GM23338 (cell line): ENCODE measurements at regions not wholly inside any gene's neighbourhood (a gene's known extent, or its start where the extent isn't known, plus 50 kb on each side); places are given as distances from the start of the nearest gene placed in this dataset.

Experiments
- ATAC-seq: fragments of 200-7000 bp; cut with Tn5 transposase; 3 replicates; pipeline ENCODE4 v1.9.1; 2020
- DNase-seq: peaks from one replicate; pipeline ENCODE4 v3.0.0-alpha.2; 2015; ENCODE audit warnings: low spot score
- H2AFZ ChIP-seq: fragments of 200-600 bp; sonication (generic); 2 replicates; pipeline ENCODE4 v1.8.0; 2016; ENCODE audit warnings: antibody characterized with exemption, mild to moderate bottlenecking, moderate library complexity
- H3F3A ChIP-seq: fragments of 200-600 bp; sonication (generic); replicated peaks from 2 replicates; pipeline ENCODE4 v1.8.0; 2017; ENCODE audit warnings: antibody characterized with exemption, mixed run types, low read depth
- H3K27ac ChIP-seq: fragments of 200-600 bp; sonication (generic); 2 replicates; pipeline ENCODE4 v1.6.1; 2016; ENCODE audit warnings: low read depth
- H3K27me3 ChIP-seq: fragments of 200-600 bp; sonication (generic); 2 replicates; pipeline ENCODE4 v1.8.0; 2016; ENCODE audit warnings: mild to moderate bottlenecking, mixed run types, moderate library complexity; ENCODE audit not compliant: insufficient read depth
- H3K36me3 ChIP-seq: fragments of 200-600 bp; sonication (generic); 2 replicates; pipeline ENCODE4 v1.8.0; 2016; ENCODE audit warnings: mild to moderate bottlenecking; ENCODE audit not compliant: insufficient read depth
- H3K4me1 ChIP-seq: fragments of 200-600 bp; sonication (generic); 2 replicates; pipeline ENCODE4 v1.8.0; 2016; ENCODE audit warnings: mild to moderate bottlenecking, moderate library complexity; ENCODE audit not compliant: insufficient read depth
- H3K4me2 ChIP-seq: fragments of 200-600 bp; sonication (generic); 2 replicates; pipeline ENCODE4 v1.7.1; 2017; ENCODE audit warnings: mixed run types
- H3K4me3 ChIP-seq: fragments of 200-600 bp; sonication (generic); 2 replicates; pipeline ENCODE4 v1.6.1; 2016; ENCODE audit warnings: mixed run types
- H3K79me2 ChIP-seq: fragments of 200-600 bp; sonication (generic); replicated peaks from 2 replicates; pipeline ENCODE4 v1.8.0; 2017; ENCODE audit warnings: mild to moderate bottlenecking; ENCODE audit not compliant: insufficient read depth
- H3K9me2 ChIP-seq: fragments of 200-600 bp; sonication (generic); 2 replicates; pipeline ENCODE4 v1.8.0; 2017; ENCODE audit not compliant: insufficient read depth
- H4K20me1 ChIP-seq: fragments of 200-600 bp; sonication (generic); replicated peaks from 2 replicates; pipeline ENCODE4 v1.8.0; 2017; ENCODE audit warnings: mild to moderate bottlenecking; ENCODE audit not compliant: insufficient read depth
- H3K27ac Mint-ChIP-seq: 2 replicates; pipeline ENCODE4 v1.8.0; 2020; ENCODE audit warnings: inconsistent platforms, mild to moderate bottlenecking, moderate library complexity, mixed read lengths
- H3K27me3 Mint-ChIP-seq: 3 replicates; pipeline ENCODE4 v1.8.0; 2022; ENCODE audit warnings: low read depth, mild to moderate bottlenecking, moderate library complexity, mixed read lengths, inconsistent platforms; ENCODE audit not compliant: insufficient read depth, poor library complexity
- H3K36me3 Mint-ChIP-seq: 3 replicates; pipeline ENCODE4 v1.8.0; 2021; ENCODE audit warnings: low read depth, mild to moderate bottlenecking, inconsistent platforms, moderate library complexity, mixed read lengths
- H3K4me1 Mint-ChIP-seq: 3 replicates; pipeline ENCODE4 v1.8.0; 2020; ENCODE audit warnings: mild to moderate bottlenecking, inconsistent platforms, mixed read lengths
- H3K4me3 Mint-ChIP-seq: 3 replicates; pipeline ENCODE4 v1.8.0; 2021; ENCODE audit warnings: moderate library complexity, mild to moderate bottlenecking, inconsistent platforms, mixed read lengths
- H3K9me3 Mint-ChIP-seq: 3 replicates; pipeline ENCODE4 v1.8.0; 2020; ENCODE audit warnings: moderate library complexity, mild to moderate bottlenecking, inconsistent platforms, mixed read lengths
- CREB1 ChIP-seq: fragments of 250-450 bp; sonication (Bioruptor Pico); IDR thresholded peaks from 2 replicates; pipeline ENCODE4 v1.5.0; 2020; ENCODE audit warnings: low read depth, mild to moderate bottlenecking, moderate library complexity
- EZH2phosphoT487 ChIP-seq: fragments of 200-600 bp; sonication (generic); IDR thresholded peaks from one replicate; pipeline ENCODE4 v1.8.1; 2018; ENCODE audit warnings: antibody characterized with exemption; ENCODE audit not compliant: unreplicated experiment
- JUNB ChIP-seq: IDR thresholded peaks from one replicate; pipeline ENCODE4 v1.6.1; 2016; ENCODE audit warnings: antibody characterized with exemption; ENCODE audit not compliant: unreplicated experiment
- NANOG ChIP-seq: IDR thresholded peaks from 2 replicates; pipeline ENCODE4 v1.6.1; 2016; ENCODE audit warnings: antibody characterized with exemption, borderline replicate concordance
- STAT1 ChIP-seq: IDR thresholded peaks from one replicate; pipeline ENCODE4 v1.6.1; 2016; ENCODE audit warnings: antibody characterized with exemption; ENCODE audit not compliant: unreplicated experiment
- ZNF114 ChIP-seq: fragments of 250-450 bp; sonication (Bioruptor Pico); IDR thresholded peaks from 2 replicates; pipeline ENCODE4 v1.5.0; 2020; ENCODE audit warnings: mild to moderate bottlenecking, moderate library complexity
- ZNF331 ChIP-seq: fragments of 250-450 bp; sonication (Bioruptor Pico); IDR thresholded peaks from 2 replicates; pipeline ENCODE4 v1.5.0; 2020; ENCODE audit warnings: low read depth, mild to moderate bottlenecking, moderate library complexity
- TF ChIP-seq, protein P1 (sequence below): IDR thresholded peaks from 2 replicates; pipeline ENCODE4 v1.6.1; 2016; ENCODE audit warnings: antibody characterized with exemption
- TF ChIP-seq, protein P2 (sequence below), 2 experiments: fragments of 200-600 bp in 1 of 2; sonication (generic) in 1 of 2; conservative IDR thresholded peaks; 2 replicates each; pipeline versions ENCODE4 v1.5.1 to v1.6.1; 2016 to 2017; ENCODE audit warnings: antibody characterized with exemption in 2 of 2, low read depth in 2 of 2, mild to moderate bottlenecking in 2 of 2, moderate library complexity in 1 of 2

DNA sequence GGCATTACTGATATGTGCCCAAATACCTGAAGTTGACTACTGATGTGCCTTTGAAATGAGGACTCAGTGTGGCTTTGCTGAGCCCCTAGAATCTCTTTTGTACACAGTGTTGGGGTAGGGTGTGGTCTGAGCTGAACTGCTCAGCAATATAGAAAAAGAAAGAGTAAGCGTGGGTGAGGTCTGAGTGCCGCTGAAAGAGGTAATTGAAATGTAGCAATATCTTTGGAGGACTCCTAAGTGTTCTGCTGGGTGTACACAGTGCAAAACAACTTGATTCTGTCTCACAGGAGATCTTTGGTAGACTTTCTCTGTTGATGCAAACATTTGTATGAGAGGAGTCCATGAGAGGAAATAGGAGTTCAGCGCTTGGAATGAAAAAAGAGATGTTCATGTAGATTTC, 73.7 kb upstream of the PTPN5 start:
- Mint-ChIP-seq H3K36me3 (no peaks in the 10 kb centered on the region; the same call in 2 of the 3 replicates), H3K27me3 (no peaks in the 10 kb centered on the region), H3K4me1 (peaks cover 31% of the 10 kb centered on the region), H3K9me3 (peaks cover 4% of the 10 kb centered on the region; the same call in 2 of the 3 replicates), H3K27ac (peak overlapping the region; percentile 37; the same call in 1 of the 2 replicates), H3K4me3 (peak overlapping the region; percentile 54; the same call in 2 of the 3 replicates)
- no peak; the same call in 2 of the 3 replicates for ATAC-seq
- peak overlapping the region; percentile 0; the same call in 1 of the 2 replicates for H2AFZ ChIP-seq
- H3K27ac ChIP-seq, result peak overlapping the region; percentile 57
- peak overlapping the region; percentile 34; the same call in 1 of the 2 replicates for H3K4me3 ChIP-seq
- no peaks in the 10 kb centered on the region for H3K79me2 ChIP-seq
- H3K4me1 ChIP-seq, result peaks cover 25% of the 10 kb centered on the region
- H3K9me2 ChIP-seq, result peaks cover 25% of the 10 kb centered on the region; the same call in 1 of the 2 replicates
- H3K27me3 ChIP-seq, result no peaks in the 10 kb centered on the region
- no peak for TF ChIP-seq STAT1
- H4K20me1 ChIP-seq, result no peaks in the 10 kb centered on the region
- peak overlapping the region; percentile 61 for H3K4me2 ChIP-seq
- no peak for DNase-seq
- H3F3A ChIP-seq, result no peaks in the 10 kb centered on the region
- H3K36me3 ChIP-seq, result no peaks in the 10 kb centered on the region

DNA sequence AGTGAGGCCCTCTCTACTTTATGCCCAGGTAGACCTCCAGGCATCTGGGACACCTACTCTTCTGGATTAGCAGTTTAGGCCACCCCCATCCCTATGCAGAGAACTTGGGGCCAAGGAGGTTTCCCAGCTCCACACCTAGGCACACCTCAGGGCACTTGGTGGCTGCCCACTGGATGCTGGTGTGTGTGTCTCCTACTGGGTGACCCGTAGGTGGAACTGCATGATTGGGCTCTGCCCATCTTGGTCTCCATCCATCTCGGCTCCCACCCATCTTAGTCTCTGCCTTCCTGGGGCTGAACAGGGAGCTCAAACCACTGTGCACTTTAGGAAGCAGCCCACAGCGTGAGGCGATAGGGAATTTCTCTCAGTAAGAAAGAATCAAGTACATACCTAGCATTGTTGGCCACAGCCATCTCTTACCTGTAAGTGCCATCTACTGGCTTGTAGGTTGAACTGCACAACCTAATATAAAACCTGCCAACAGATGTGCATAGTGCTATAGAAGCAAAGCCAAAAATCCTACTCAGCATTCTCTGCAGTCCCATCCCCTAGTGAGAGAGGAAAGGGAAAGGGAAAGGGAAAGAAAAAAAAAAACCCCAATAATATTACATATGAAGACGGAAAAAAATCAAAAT, 61.6 kb upstream of the PTPN5 start:
- Histone ChIP-seq H2AFZ (peak overlapping the region; percentile 52; the same call in 1 of the 2 replicates), H4K20me1 (no peaks in the 10 kb centered on the region), H3K36me3 (no peaks in the 10 kb centered on the region), H3K4me2 (no peak overlapping the region), H3K27me3 (no peaks in the 10 kb centered on the region), H3F3A (no peaks in the 10 kb centered on the region), H3K79me2 (no peaks in the 10 kb centered on the region), H3K4me3 (no peak overlapping the region), H3K9me2 (no peaks in the 10 kb centered on the region), H3K4me1 (no peaks in the 10 kb centered on the region; the same call in none of the 2 replicates), H3K27ac (no peak overlapping the region)
- Mint-ChIP-seq H3K36me3 (no peaks in the 10 kb centered on the region), H3K27ac (no peak overlapping the region), H3K4me1 (peaks cover under 1% of the 10 kb centered on the region; the same call in 2 of the 3 replicates), H3K4me3 (no peak overlapping the region), H3K9me3 (no peaks in the 10 kb centered on the region; the same call in 2 of the 3 replicates), H3K27me3 (peaks cover 2% of the 10 kb centered on the region)
- no peak for TF ChIP-seq NANOG
- TF ChIP-seq ZNF331 (CRISPR knock-in tag), result no peak
- TF ChIP-seq, protein P1, sequence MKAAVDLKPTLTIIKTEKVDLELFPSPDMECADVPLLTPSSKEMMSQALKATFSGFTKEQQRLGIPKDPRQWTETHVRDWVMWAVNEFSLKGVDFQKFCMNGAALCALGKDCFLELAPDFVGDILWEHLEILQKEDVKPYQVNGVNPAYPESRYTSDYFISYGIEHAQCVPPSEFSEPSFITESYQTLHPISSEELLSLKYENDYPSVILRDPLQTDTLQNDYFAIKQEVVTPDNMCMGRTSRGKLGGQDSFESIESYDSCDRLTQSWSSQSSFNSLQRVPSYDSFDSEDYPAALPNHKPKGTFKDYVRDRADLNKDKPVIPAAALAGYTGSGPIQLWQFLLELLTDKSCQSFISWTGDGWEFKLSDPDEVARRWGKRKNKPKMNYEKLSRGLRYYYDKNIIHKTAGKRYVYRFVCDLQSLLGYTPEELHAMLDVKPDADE, result no peak
- TF ChIP-seq, protein P2, sequence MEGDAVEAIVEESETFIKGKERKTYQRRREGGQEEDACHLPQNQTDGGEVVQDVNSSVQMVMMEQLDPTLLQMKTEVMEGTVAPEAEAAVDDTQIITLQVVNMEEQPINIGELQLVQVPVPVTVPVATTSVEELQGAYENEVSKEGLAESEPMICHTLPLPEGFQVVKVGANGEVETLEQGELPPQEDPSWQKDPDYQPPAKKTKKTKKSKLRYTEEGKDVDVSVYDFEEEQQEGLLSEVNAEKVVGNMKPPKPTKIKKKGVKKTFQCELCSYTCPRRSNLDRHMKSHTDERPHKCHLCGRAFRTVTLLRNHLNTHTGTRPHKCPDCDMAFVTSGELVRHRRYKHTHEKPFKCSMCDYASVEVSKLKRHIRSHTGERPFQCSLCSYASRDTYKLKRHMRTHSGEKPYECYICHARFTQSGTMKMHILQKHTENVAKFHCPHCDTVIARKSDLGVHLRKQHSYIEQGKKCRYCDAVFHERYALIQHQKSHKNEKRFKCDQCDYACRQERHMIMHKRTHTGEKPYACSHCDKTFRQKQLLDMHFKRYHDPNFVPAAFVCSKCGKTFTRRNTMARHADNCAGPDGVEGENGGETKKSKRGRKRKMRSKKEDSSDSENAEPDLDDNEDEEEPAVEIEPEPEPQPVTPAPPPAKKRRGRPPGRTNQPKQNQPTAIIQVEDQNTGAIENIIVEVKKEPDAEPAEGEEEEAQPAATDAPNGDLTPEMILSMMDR (conservative IDR thresholded peaks at IDR 0.05; ENCODE audit: low read depth in 2 of 2), result peak; percentile 78 to 86
- no peak for TF ChIP-seq ZNF114
- DNase-seq (peak; percentile 87), ATAC-seq (peak; percentile 98)

DNA sequence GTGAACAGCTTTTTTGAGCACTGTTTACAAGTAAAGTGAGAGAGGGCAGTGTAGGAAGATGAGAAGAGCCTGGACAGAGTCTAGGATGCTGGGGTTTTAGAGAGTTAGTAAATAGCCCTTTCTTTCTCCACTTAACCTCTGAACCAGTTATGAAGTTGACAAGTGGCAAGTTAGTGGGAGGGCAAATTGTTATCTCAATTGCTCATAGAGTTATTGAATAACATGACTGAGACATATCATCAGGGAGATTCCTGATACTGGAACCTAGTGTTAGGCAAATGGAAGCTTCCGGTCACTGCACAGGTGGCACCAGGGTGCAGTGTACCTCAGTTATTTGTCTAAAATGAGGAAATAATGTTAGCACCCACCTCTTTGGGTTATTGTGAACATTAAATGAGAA, 57.8 kb upstream of the PTPN5 start:
- H3K27me3 Mint-ChIP-seq, result peaks cover 6% of the 10 kb centered on the region

More for the DNA sequence above, 57.8 kb upstream of the PTPN5 start:
- Histone ChIP-seq H4K20me1 (no peaks in the 10 kb centered on the region), H2AFZ (no peak overlapping the region), H3F3A (no peaks in the 10 kb centered on the region), H3K4me3 (no peak overlapping the region), H3K4me1 (no peaks in the 10 kb centered on the region; the same call in none of the 2 replicates), H3K27ac (no peak overlapping the region), H3K79me2 (no peaks in the 10 kb centered on the region), H3K36me3 (no peaks in the 10 kb centered on the region), H3K9me2 (peaks cover 2% of the 10 kb centered on the region; the same call in 1 of the 2 replicates), H3K27me3 (no peaks in the 10 kb centered on the region), H3K4me2 (no peak overlapping the region)
- H3K27ac Mint-ChIP-seq, result no peak overlapping the region
- H3K9me3 Mint-ChIP-seq, result no peaks in the 10 kb centered on the region; the same call in 2 of the 3 replicates
- TF ChIP-seq EZH2phosphoT487 (no peak), ZNF114 (no peak), JUNB (no peak), STAT1 (no peak), NANOG (no peak), CREB1 (CRISPR knock-in tag) (no peak), ZNF331 (CRISPR knock-in tag) (no peak)
- H3K36me3 Mint-ChIP-seq, result no peaks in the 10 kb centered on the region
- DNase-seq, result no peak
- no peak for ATAC-seq
- peaks cover 8% of the 10 kb centered on the region for H3K4me1 Mint-ChIP-seq
- no peak overlapping the region for H3K4me3 Mint-ChIP-seq
